Fibroblast of lung (primary cell): ENCODE measurements at regions not wholly inside any gene's neighbourhood (a gene's known extent, or its start where the extent isn't known, plus 50 kb on each side); places are given as distances from the start of the nearest gene placed in this dataset.

Experiments used
- DNase-seq, 2 donors: peaks; one replicate each; pipeline versions ENCODE4 v3.0.0 to v3.0.0-alpha.2; 2010; ENCODE audit warnings: low read depth in 2 of 2
- H2AFZ ChIP-seq: 2 replicates; pipeline ENCODE4 v1.5.1; 2012; ENCODE audit warnings: low read length, control low read depth, inconsistent platforms
- H3K27ac ChIP-seq: 2 replicates; pipeline ENCODE4 v1.5.1; 2011; ENCODE audit warnings: low read length, control low read depth; ENCODE audit not compliant: insufficient read depth
- H3K27me3 ChIP-seq: 2 replicates; pipeline ENCODE4 v1.5.1; 2011; ENCODE audit warnings: mild to moderate bottlenecking, low read length; ENCODE audit not compliant: control insufficient read depth, insufficient read depth
- H3K36me3 ChIP-seq: 2 replicates; pipeline ENCODE4 v1.5.1; 2011; ENCODE audit warnings: low read length; ENCODE audit not compliant: control insufficient read depth, insufficient read depth
- H3K4me1 ChIP-seq: 2 replicates; pipeline ENCODE4 v1.5.1; 2011; ENCODE audit warnings: low read length; ENCODE audit not compliant: control insufficient read depth, insufficient read depth; ENCODE audit errors: extremely low read depth
- H3K4me2 ChIP-seq: 2 replicates; pipeline ENCODE4 v1.5.1; 2011; ENCODE audit warnings: low read length, control low read depth; ENCODE audit not compliant: insufficient read depth; ENCODE audit errors: extremely low read depth
- H3K4me3 ChIP-seq, 4 experiments: fragments of 200-600 bp in 1 of 4; sonication (generic) in 1 of 4; replicated peaks in 1 of 4; 2 replicates each; pipeline ENCODE4 v1.5.1; 2011 to 2016; ENCODE audit warnings: low read length in 4 of 4, low read depth in 3 of 4, mild to moderate bottlenecking in 3 of 4, control low read depth in 2 of 4, inconsistent platforms in 1 of 4, mixed read lengths in 1 of 4; ENCODE audit not compliant: insufficient read depth in 1 of 4; ENCODE audit errors: control extremely low read depth in 1 of 4
- H3K79me2 ChIP-seq: 2 replicates; pipeline ENCODE4 v1.5.1; 2012; ENCODE audit warnings: mild to moderate bottlenecking, low read length, inconsistent platforms; ENCODE audit not compliant: control insufficient read depth, insufficient read depth
- H3K9ac ChIP-seq: 2 replicates; pipeline ENCODE4 v1.5.1; 2011; ENCODE audit warnings: mild to moderate bottlenecking, low read length, control low read depth; ENCODE audit not compliant: insufficient read depth
- H3K9me3 ChIP-seq: 2 replicates; pipeline ENCODE4 v1.5.1; 2012; ENCODE audit warnings: low read depth, low read length; ENCODE audit not compliant: control insufficient read depth, insufficient read depth
- H4K20me1 ChIP-seq: 2 replicates; pipeline ENCODE4 v1.5.1; 2011; ENCODE audit warnings: low read length; ENCODE audit not compliant: control insufficient read depth, insufficient read depth; ENCODE audit errors: extremely low read depth
- EZH2 ChIP-seq: IDR thresholded peaks from 2 replicates; pipeline ENCODE4 v1.5.1; 2012; ENCODE audit warnings: low read length, control low read depth, mild to moderate bottlenecking; ENCODE audit errors: missing control alignments
- TF ChIP-seq, protein P1 (sequence below), 2 donors: IDR thresholded peaks in 1 of 2; conservative IDR thresholded peaks in 1 of 2; 1 replicate in 1 of 2; 2 replicates in 1 of 2; pipeline ENCODE4 v1.5.1; 2011 to 2012; ENCODE audit warnings: low read length in 2 of 2, control low read depth in 1 of 2, inconsistent platforms in 1 of 2, low read depth in 1 of 2, mild to moderate bottlenecking in 1 of 2

- no peaks in the 10 kb centered on the region for H4K20me1 ChIP-seq
- no peaks in the 10 kb centered on the region for H3K79me2 ChIP-seq
- H3K9ac ChIP-seq = no peak overlapping the region
- no peak overlapping the region for H3K4me2 ChIP-seq
- no peaks in the 10 kb centered on the region for H3K36me3 ChIP-seq
- DNase-seq = peak in 1 of 2 donors; percentile 77
- H3K27ac ChIP-seq = no peak overlapping the region
- no peaks in the 10 kb centered on the region for H3K9me3 ChIP-seq
- TF ChIP-seq, protein P1, sequence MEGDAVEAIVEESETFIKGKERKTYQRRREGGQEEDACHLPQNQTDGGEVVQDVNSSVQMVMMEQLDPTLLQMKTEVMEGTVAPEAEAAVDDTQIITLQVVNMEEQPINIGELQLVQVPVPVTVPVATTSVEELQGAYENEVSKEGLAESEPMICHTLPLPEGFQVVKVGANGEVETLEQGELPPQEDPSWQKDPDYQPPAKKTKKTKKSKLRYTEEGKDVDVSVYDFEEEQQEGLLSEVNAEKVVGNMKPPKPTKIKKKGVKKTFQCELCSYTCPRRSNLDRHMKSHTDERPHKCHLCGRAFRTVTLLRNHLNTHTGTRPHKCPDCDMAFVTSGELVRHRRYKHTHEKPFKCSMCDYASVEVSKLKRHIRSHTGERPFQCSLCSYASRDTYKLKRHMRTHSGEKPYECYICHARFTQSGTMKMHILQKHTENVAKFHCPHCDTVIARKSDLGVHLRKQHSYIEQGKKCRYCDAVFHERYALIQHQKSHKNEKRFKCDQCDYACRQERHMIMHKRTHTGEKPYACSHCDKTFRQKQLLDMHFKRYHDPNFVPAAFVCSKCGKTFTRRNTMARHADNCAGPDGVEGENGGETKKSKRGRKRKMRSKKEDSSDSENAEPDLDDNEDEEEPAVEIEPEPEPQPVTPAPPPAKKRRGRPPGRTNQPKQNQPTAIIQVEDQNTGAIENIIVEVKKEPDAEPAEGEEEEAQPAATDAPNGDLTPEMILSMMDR (conservative IDR thresholded peaks at IDR 0.05 in 1 of 2, IDR thresholded peaks at IDR 0.05 in 1 of 2; ENCODE audit: low read depth in 1 of 2, low read length in 2 of 2) = no peak
- no peak for TF ChIP-seq EZH2
- no peaks in the 10 kb centered on the region for H3K4me1 ChIP-seq
- no peak overlapping the region for H3K4me3 ChIP-seq
- H2AFZ ChIP-seq = no peak overlapping the region
- no peaks in the 10 kb centered on the region for H3K27me3 ChIP-seq
Observed at GRCh38 chr6:169370054-169370453, 116.4 kb upstream of the THBS2 start.

- no peaks in the 10 kb centered on the region for H3K27me3 ChIP-seq
- H4K20me1 ChIP-seq = no peaks in the 10 kb centered on the region
- H3K4me2 ChIP-seq = no peak overlapping the region
- no peak for DNase-seq
- no peaks in the 10 kb centered on the region for H3K79me2 ChIP-seq
- no peak overlapping the region for H3K27ac ChIP-seq
- no peak overlapping the region for H3K9ac ChIP-seq
- H3K4me1 ChIP-seq = no peaks in the 10 kb centered on the region
- TF ChIP-seq EZH2 = no peak
- TF ChIP-seq, protein P1 (conservative IDR thresholded peaks at IDR 0.05 in 1 of 2, IDR thresholded peaks at IDR 0.05 in 1 of 2; ENCODE audit: low read depth in 1 of 2, low read length in 2 of 2) = no peak
- H3K36me3 ChIP-seq = no peaks in the 10 kb centered on the region
- no peak overlapping the region for H2AFZ ChIP-seq
- H3K9me3 ChIP-seq = no peaks in the 10 kb centered on the region
- H3K4me3 ChIP-seq = no peak overlapping the region
Observed at GRCh38 chr6:169368200-169368599, 114.6 kb upstream of the THBS2 start.

DNA sequence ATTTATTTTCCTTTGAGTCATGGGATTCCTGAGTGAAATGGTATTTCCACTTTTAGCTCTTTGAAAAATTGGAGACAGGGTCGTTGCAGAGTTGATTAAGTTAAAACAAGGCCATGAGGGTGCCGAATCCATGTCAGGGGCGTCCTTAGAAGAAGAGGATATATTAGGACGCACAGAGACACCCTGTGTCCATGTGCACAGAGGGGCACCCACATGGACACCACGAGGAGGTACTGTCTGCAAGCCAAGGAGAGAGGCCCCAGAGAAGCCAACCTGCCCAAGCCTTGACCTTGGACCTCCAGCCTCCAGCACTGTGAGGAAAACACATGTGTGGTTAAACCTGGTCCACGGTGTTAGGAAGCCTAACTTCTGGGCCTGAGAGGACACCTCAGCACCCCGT lies 113.9 kb upstream of the THBS2 start:
- Histone ChIP-seq H3K27ac (no peak overlapping the region), H3K9me3 (no peaks in the 10 kb centered on the region), H3K4me2 (no peak overlapping the region), H4K20me1 (no peaks in the 10 kb centered on the region), H2AFZ (no peak overlapping the region), H3K27me3 (no peaks in the 10 kb centered on the region), H3K9ac (no peak overlapping the region), H3K79me2 (no peaks in the 10 kb centered on the region), H3K4me3 (no peak overlapping the region), H3K4me1 (no peaks in the 10 kb centered on the region), H3K36me3 (no peaks in the 10 kb centered on the region)
- DNase-seq = no peak
- TF ChIP-seq, protein P1 (conservative IDR thresholded peaks at IDR 0.05 in 1 of 2, IDR thresholded peaks at IDR 0.05 in 1 of 2; ENCODE audit: low read depth in 1 of 2, low read length in 2 of 2) = no peak
- TF ChIP-seq EZH2 = no peak
